Smooth muscle cell (in vitro differentiated cells): ENCODE measurements at regions not wholly inside any gene's neighbourhood (a gene's known extent, or its start where the extent isn't known, plus 50 kb on each side); places are given as distances from the start of the nearest gene placed in this dataset.

Source experiments
- DNase-seq: peaks from one replicate; lab custom pipeline; 2025; ENCODE audit not compliant: unreplicated experiment; lab: John Stamatoyannopoulos, UW
- H2AFZ ChIP-seq: fragments of 200-600 bp; sonication (generic); 2 replicates; pipeline ENCODE4 v1.6.0; 2016; ENCODE audit warnings: antibody characterized with exemption, low read depth, mild to moderate bottlenecking
- H3F3A ChIP-seq: fragments of 200-600 bp; sonication (generic); 2 replicates; pipeline ENCODE4 v1.6.0; 2017; ENCODE audit warnings: antibody characterized with exemption, low read depth
- H3K27ac ChIP-seq: fragments of 200-600 bp; sonication (generic); 2 replicates; pipeline ENCODE4 v1.5.1; 2016; ENCODE audit warnings: low read depth, mild to moderate bottlenecking
- H3K27me3 ChIP-seq: fragments of 200-600 bp; sonication (generic); 2 replicates; pipeline ENCODE4 v1.6.1; 2016; ENCODE audit warnings: low read depth, mild to moderate bottlenecking
- H3K36me3 ChIP-seq: fragments of 200-600 bp; sonication (generic); 2 replicates; pipeline ENCODE4 v1.5.1; 2016; ENCODE audit warnings: low read depth
- H3K4me1 ChIP-seq: fragments of 200-600 bp; sonication (generic); 2 replicates; pipeline ENCODE4 v1.5.1; 2016; ENCODE audit warnings: low read depth
- H3K4me2 ChIP-seq: fragments of 200-600 bp; sonication (generic); 2 replicates; pipeline ENCODE4 v1.6.0; 2016; ENCODE audit warnings: mild to moderate bottlenecking
- H3K4me3 ChIP-seq: fragments of 200-600 bp; sonication (generic); 2 replicates; pipeline ENCODE4 v1.5.1; 2016; ENCODE audit warnings: mild to moderate bottlenecking
- H3K79me2 ChIP-seq: fragments of 200-600 bp; sonication (generic); 2 replicates; pipeline ENCODE4 v1.6.0; 2016; ENCODE audit warnings: low read depth, mild to moderate bottlenecking
- H3K9ac ChIP-seq: fragments of 200-600 bp; sonication (generic); 2 replicates; pipeline ENCODE4 v1.6.0; 2016; ENCODE audit warnings: low read depth
- H3K9me3 ChIP-seq: fragments of 200-600 bp; sonication (generic); replicated peaks from 2 replicates; pipeline ENCODE4 v1.5.1; 2016; ENCODE audit warnings: low read depth
- H4K20me1 ChIP-seq: fragments of 200-600 bp; sonication (generic); 2 replicates; pipeline ENCODE4 v1.6.0; 2016; ENCODE audit warnings: low read depth
- WGBS: methylation state at CpG from one replicate; pipeline ENCODE4 v1.1.7; 2016; ENCODE audit warnings: low lambda C conversion rate; 5-methylcytosine and 5-hydroxymethylcytosine counted together
- TF ChIP-seq, protein P1 (sequence below): fragments of 200-600 bp; sonication (generic); IDR thresholded peaks from 2 replicates; pipeline ENCODE4 v1.5.1; 2017; ENCODE audit warnings: borderline replicate concordance, mild to moderate bottlenecking, antibody characterized with exemption; ENCODE audit not compliant: insufficient read depth, poor library complexity, severe bottlenecking

DNA sequence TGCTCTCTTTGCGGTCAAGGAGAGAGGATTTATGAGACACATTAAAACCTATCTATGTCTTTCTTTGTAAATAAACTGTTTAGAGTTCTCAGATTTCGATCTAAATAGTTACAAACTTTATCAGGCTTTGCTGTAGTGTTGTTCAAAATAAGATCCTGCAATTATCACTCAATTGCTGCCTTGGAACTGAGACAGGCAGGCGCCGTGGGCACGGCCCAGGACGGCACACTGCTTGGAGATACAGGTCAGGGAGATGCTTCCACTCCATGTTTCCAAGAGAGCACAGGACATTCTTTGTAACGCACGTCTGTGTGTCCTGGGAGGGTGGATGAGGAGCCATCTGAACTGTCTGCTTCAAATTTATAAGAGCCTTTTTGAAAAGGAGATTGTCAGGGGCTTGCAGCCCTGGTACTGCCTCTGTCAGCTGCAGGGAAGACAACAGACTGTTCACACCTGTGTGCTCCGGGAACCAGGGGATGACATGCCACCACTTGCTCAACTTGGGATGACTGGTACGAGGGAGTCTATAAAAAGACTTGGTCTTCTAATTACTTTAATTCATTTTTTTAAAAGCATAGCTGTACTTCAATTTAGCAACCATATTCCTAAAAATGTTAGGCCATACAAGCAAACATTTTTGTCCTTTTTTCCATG lies 472.9 kb upstream of the RUNX1 start:
- TF ChIP-seq, protein P1, sequence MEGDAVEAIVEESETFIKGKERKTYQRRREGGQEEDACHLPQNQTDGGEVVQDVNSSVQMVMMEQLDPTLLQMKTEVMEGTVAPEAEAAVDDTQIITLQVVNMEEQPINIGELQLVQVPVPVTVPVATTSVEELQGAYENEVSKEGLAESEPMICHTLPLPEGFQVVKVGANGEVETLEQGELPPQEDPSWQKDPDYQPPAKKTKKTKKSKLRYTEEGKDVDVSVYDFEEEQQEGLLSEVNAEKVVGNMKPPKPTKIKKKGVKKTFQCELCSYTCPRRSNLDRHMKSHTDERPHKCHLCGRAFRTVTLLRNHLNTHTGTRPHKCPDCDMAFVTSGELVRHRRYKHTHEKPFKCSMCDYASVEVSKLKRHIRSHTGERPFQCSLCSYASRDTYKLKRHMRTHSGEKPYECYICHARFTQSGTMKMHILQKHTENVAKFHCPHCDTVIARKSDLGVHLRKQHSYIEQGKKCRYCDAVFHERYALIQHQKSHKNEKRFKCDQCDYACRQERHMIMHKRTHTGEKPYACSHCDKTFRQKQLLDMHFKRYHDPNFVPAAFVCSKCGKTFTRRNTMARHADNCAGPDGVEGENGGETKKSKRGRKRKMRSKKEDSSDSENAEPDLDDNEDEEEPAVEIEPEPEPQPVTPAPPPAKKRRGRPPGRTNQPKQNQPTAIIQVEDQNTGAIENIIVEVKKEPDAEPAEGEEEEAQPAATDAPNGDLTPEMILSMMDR, result no peak
- 83% methylated on average over 10 of the region's 10 CpGs for WGBS
- H3K9ac ChIP-seq, result no peak overlapping the region

DNA sequence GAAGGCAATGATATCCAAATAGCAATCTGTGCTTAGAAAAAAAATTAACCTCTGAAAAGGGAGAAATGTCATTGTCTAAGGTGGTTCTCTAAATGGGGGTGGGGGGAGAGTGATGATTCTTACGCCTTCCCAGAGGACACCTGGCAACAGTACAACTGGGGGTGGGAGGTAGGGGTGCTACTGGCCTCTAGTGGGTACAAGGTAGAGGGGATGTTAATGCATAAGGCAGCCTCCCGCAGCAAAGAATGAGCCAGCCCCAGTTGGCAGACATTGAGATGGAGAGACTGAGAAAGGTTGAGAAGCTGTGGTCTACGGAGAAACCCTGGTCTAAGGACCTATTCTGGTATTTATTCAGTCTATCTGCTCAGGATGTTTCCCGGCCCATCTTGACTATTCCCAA lies 472.2 kb upstream of the RUNX1 start:
- DNase-seq, result no peak
- Histone ChIP-seq H3K36me3 (no peaks in the 10 kb centered on the region), H3F3A (peaks cover 7% of the 10 kb centered on the region), H3K27me3 (no peaks in the 10 kb centered on the region), H2AFZ (no peak overlapping the region), H3K9me3 (no peaks in the 10 kb centered on the region), H3K79me2 (no peaks in the 10 kb centered on the region), H3K9ac (no peak overlapping the region), H3K4me3 (no peak overlapping the region), H3K27ac (no peak overlapping the region), H3K4me2 (no peak overlapping the region), H4K20me1 (no peaks in the 10 kb centered on the region), H3K4me1 (peaks cover 13% of the 10 kb centered on the region)
- WGBS, result 94% methylated on average over 4 of the region's 4 CpGs
- TF ChIP-seq, protein P1, result no peak

More for the DNA sequence above, 472.9 kb upstream of the RUNX1 start:
- Histone ChIP-seq H3K4me2 (no peak overlapping the region), H3K79me2 (no peaks in the 10 kb centered on the region), H3K9me3 (no peaks in the 10 kb centered on the region), H3K27me3 (no peaks in the 10 kb centered on the region), H3K4me3 (no peak overlapping the region), H2AFZ (no peak overlapping the region), H4K20me1 (no peaks in the 10 kb centered on the region), H3F3A (peaks cover 7% of the 10 kb centered on the region), H3K36me3 (no peaks in the 10 kb centered on the region), H3K27ac (no peak overlapping the region), H3K4me1 (peaks cover 13% of the 10 kb centered on the region)
- no peak for DNase-seq

DNA sequence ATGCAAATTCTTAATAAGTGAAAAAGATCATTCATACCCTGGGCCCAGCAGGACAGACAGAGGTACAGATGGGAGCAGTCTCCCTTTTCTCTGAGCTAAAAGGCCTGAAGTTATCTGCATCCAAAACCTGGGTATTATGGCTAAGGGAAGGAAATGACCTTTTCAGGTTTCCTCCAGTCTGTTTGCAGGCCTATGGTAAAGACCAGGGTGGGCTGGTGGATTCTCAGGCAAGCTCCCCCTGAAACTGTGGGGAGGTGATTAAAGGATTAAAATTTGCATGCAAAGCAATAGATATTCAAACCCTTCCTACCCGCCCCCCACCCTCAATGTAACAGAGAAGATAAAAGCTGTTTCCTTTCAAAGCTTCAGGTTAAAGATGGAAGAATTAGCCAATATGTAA lies 471.8 kb upstream of the RUNX1 start:
- H3K9ac ChIP-seq, result no peak overlapping the region
- no peaks in the 10 kb centered on the region for H3K79me2 ChIP-seq
- 88% methylated on average over 1 of the region's 1 CpG for WGBS
- H3K27ac ChIP-seq, result peak overlapping the region; percentile 3
- no peaks in the 10 kb centered on the region for H3K36me3 ChIP-seq
- DNase-seq, result no peak
- no peaks in the 10 kb centered on the region for H4K20me1 ChIP-seq
- no peak overlapping the region for H2AFZ ChIP-seq
- H3K4me3 ChIP-seq, result no peak overlapping the region
- TF ChIP-seq, protein P1, result no peak
- H3F3A ChIP-seq, result peaks cover 7% of the 10 kb centered on the region
- H3K4me1 ChIP-seq, result peaks cover 13% of the 10 kb centered on the region
- H3K9me3 ChIP-seq, result no peaks in the 10 kb centered on the region
- no peaks in the 10 kb centered on the region for H3K27me3 ChIP-seq
- H3K4me2 ChIP-seq, result no peak overlapping the region

- peaks cover 7% of the 10 kb centered on the region for H3F3A ChIP-seq
- H3K4me2 ChIP-seq, result no peak overlapping the region
- no peak overlapping the region for H2AFZ ChIP-seq
- no peak overlapping the region for H3K9ac ChIP-seq
- H3K27ac ChIP-seq, result peak overlapping the region; percentile 3
- no peak overlapping the region for H3K4me3 ChIP-seq
- H3K4me1 ChIP-seq, result peaks cover 13% of the 10 kb centered on the region
- no peaks in the 10 kb centered on the region for H3K36me3 ChIP-seq
- H3K9me3 ChIP-seq, result no peaks in the 10 kb centered on the region
- no peaks in the 10 kb centered on the region for H3K79me2 ChIP-seq
- TF ChIP-seq, protein P1, result no peak
- 17% methylated on average over 8 of the region's 8 CpGs for WGBS
- DNase-seq, result no peak
- H3K27me3 ChIP-seq, result no peaks in the 10 kb centered on the region
- H4K20me1 ChIP-seq, result no peaks in the 10 kb centered on the region
These were observed 471.2 kb upstream of the RUNX1 start for GRCh38 chr21:35520302-35520701.
